GM12878 (cell line): ENCODE measurements at regions not wholly inside any gene's neighbourhood (a gene's known extent, or its start where the extent isn't known, plus 50 kb on each side); places are given as distances from the start of the nearest gene placed in this dataset.

Experiments
- ATAC-seq: fragments of 200-7000 bp; cut with Tn5 transposase; 3 replicates; pipeline ENCODE4 v1.9.1; 2020; ENCODE audit warnings: mild to moderate bottlenecking, moderate library complexity
- BruUV-seq: library from RNA; stranded (reverse); fragments of 400-500 nt; replicated peaks from 2 replicates; lab custom pipeline; 2021; lab: Mats Ljungman, UMichigan
- CTCF ChIA-PET: fragments of 300-600 bp; sonication (Branson Sonifier 250); formaldehyde crosslinking; extraction: SDS; loops from one replicate; lab custom pipeline; 2021; ENCODE audit warnings: inconsistent platforms; lab: Yijun Ruan, JAX
- POLR2A ChIA-PET: fragments of 350-600 bp; formaldehyde crosslinking; extraction: SDS; loops from one replicate; lab custom pipeline; 2021; ENCODE audit warnings: inconsistent platforms; lab: Charles Lee
- RAD21 ChIA-PET: fragments of 300-600 bp; sonication (Branson Sonifier 250); formaldehyde crosslinking; loops from one replicate; lab custom pipeline; 2023; ENCODE audit warnings: antibody characterized with exemption; ENCODE audit not compliant: unreplicated experiment; lab: Charles Lee
- SMC1A ChIA-PET: fragments of 300-600 bp; sonication (Branson Sonifier 250); formaldehyde crosslinking; loops from one replicate; lab custom pipeline; 2023; ENCODE audit not compliant: unreplicated experiment, uncharacterized antibody; lab: Charles Lee
- DNase-seq: peaks from one replicate; pipeline ENCODE4 v3.0.0-alpha.2; 2011; ENCODE audit warnings: low read depth, low spot score
- FAIRE-seq: peaks from 3 replicates; lab custom pipeline; 2011; peaks lifted over from hg19 to GRCh38; lab: Jason Lieb, UNC
- H2AFZ ChIP-seq: 2 replicates; pipeline ENCODE4 v1.6.0; 2011; ENCODE audit warnings: low read depth, low read length, control low read depth; ENCODE audit not compliant: control insufficient read depth
- H3K27ac ChIP-seq: 2 replicates; pipeline ENCODE4 v1.5.1; 2011; ENCODE audit warnings: control low read depth; ENCODE audit not compliant: control insufficient read depth, insufficient read depth
- H3K27me3 ChIP-seq, 2 experiments: replicated peaks in 1 of 2; 2 replicates each; pipeline versions ENCODE4 v1.6.0 to v1.6.1; 2011; ENCODE audit warnings: low read length in 1 of 2; ENCODE audit not compliant: control insufficient read depth in 2 of 2, insufficient read depth in 2 of 2
- H3K36me3 ChIP-seq, 2 experiments: 2 replicates each; pipeline ENCODE4 v1.5.1; 2011; ENCODE audit warnings: low read length in 1 of 2; ENCODE audit not compliant: control insufficient read depth in 2 of 2, insufficient read depth in 2 of 2
- H3K4me1 ChIP-seq: 2 replicates; pipeline ENCODE4 v1.6.1; 2011; ENCODE audit warnings: mild to moderate bottlenecking, low read length, moderate library complexity, mixed read lengths; ENCODE audit not compliant: control insufficient read depth, insufficient read depth
- H3K4me2 ChIP-seq: 2 replicates; pipeline ENCODE4 v1.6.0; 2011; ENCODE audit warnings: control low read depth; ENCODE audit not compliant: control insufficient read depth, insufficient read depth
- H3K4me3 ChIP-seq: fragments of 200-600 bp; sonication (generic); 2 replicates; pipeline ENCODE4 v1.5.1; 2016
- H3K79me2 ChIP-seq: 2 replicates; pipeline ENCODE4 v1.6.0; 2011; ENCODE audit warnings: low read length; ENCODE audit not compliant: control insufficient read depth, insufficient read depth
- H3K9ac ChIP-seq: 2 replicates; pipeline ENCODE4 v1.8.0; 2011; ENCODE audit warnings: low read length, control low read depth, mixed read lengths; ENCODE audit not compliant: control insufficient read depth, insufficient read depth
- H3K9me3 ChIP-seq: replicated peaks from 3 replicates; pipeline ENCODE4 v1.5.1; 2011; ENCODE audit warnings: mild to moderate bottlenecking, low read length; ENCODE audit not compliant: control insufficient read depth, insufficient read depth
- H4K20me1 ChIP-seq: 2 replicates; pipeline ENCODE4 v1.6.0; 2011; ENCODE audit not compliant: control insufficient read depth, insufficient read depth
- JUNB ChIP-seq: IDR thresholded peaks from 2 replicates; pipeline ENCODE4 v1.6.1; 2016; ENCODE audit warnings: antibody characterized with exemption, mild to moderate bottlenecking
- RB1 ChIP-seq: fragments of 450-650 bp; formaldehyde crosslinking; IDR thresholded peaks from 2 replicates; pipeline ENCODE4 v1.6.1; 2017; ENCODE audit warnings: mild to moderate bottlenecking, borderline replicate concordance
- SMAD1 ChIP-seq: fragments of 450-650 bp; IDR thresholded peaks from 2 replicates; pipeline ENCODE4 v1.6.1; 2018; ENCODE audit warnings: mild to moderate bottlenecking, low read depth; ENCODE audit not compliant: partially characterized antibody
- SUZ12 ChIP-seq: fragments of 200-600 bp; sonication (generic); IDR thresholded peaks from one replicate; pipeline ENCODE4 v1.6.1; 2018; ENCODE audit warnings: antibody characterized with exemption, mild to moderate bottlenecking; ENCODE audit not compliant: unreplicated experiment
- USF2 ChIP-seq: IDR thresholded peaks from 2 replicates; pipeline ENCODE4 v1.6.1; 2011; ENCODE audit warnings: low read depth, low read length, improper control_type of control experiment, borderline replicate concordance
- WGBS: methylation state at CpG from one replicate; pipeline ENCODE4 v1.1.6; 2016; ENCODE audit warnings: low lambda C conversion rate; ENCODE audit not compliant: insufficient replicate concordance, insufficient coverage; ENCODE audit errors: missing lambda C conversion rate; 5-methylcytosine and 5-hydroxymethylcytosine counted together
- in situ Hi-C: fragments of 300-500 bp; cut with MboI; formaldehyde crosslinking; loops from 9 replicates; pipeline ENCODE4 v1.14.3; 2018; ENCODE audit warnings: mixed read lengths
- intact Hi-C: fragments of 100-400 bp; cut with micrococcal nuclease; formaldehyde crosslinking; loops from one replicate; pipeline ENCODE4 v1.14.2; 2022; ENCODE audit not compliant: unreplicated experiment
- TF ChIP-seq, protein P1 (sequence below): fragments of 450-650 bp; IDR thresholded peaks from 2 replicates; pipeline ENCODE4 v1.6.1; 2017; ENCODE audit warnings: mild to moderate bottlenecking
- TF ChIP-seq, protein P2 (sequence below): fragments of 450-650 bp; IDR thresholded peaks from 2 replicates; pipeline ENCODE4 v1.6.1; 2014; ENCODE audit warnings: mild to moderate bottlenecking
- TF ChIP-seq, protein P3 (sequence below): fragments of 150-350 bp; IDR thresholded peaks from 2 replicates; pipeline ENCODE4 v1.6.1; 2014; ENCODE audit warnings: mild to moderate bottlenecking, low read depth, low read length

DNA sequence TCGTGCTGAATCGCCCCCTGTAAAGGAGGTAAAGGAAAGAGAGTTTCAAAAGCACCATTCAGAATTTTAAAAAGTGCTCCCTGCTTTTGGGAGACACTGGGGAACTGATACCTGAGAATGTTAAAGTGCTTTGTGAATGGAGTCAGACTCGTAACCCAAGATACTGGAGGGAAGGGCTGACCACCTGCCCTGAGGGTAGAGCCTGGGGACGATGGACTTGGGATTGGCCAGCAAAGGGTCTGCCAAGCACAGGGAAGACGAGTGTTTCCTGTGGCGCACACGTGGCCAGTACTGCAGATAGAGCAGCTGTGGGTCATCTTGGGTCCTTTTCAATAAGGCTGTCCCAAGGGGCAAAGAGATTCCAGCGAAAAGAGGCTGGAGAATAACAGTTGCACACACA, 1284.1 kb upstream of the AUTS2 start:
- ChIA-PET RAD21 (no interaction called here), SMC1A (no interaction called here), POLR2A (no interaction called here), CTCF (no interaction called here)
- no peak overlapping the region for H3K4me2 ChIP-seq
- no peak overlapping the region for H2AFZ ChIP-seq
- BruUV-seq, result no TSS peak
- no peaks in the 10 kb centered on the region for H3K4me1 ChIP-seq
- no peaks in the 10 kb centered on the region for H4K20me1 ChIP-seq
- intact Hi-C loops (no loop called here), in situ Hi-C loops (no loop called here)
- H3K36me3 ChIP-seq, result no peaks in the 10 kb centered on the region
- no peak overlapping the region for H3K4me3 ChIP-seq
- no peaks in the 10 kb centered on the region for H3K27me3 ChIP-seq
- FAIRE-seq (no peak), DNase-seq (no peak), ATAC-seq (no peak)
- no peaks in the 10 kb centered on the region for H3K79me2 ChIP-seq
- TF ChIP-seq USF2 (no peak), RB1 (no peak), JUNB (no peak), SUZ12 (no peak), SMAD1 (no peak)
- TF ChIP-seq, protein P1, sequence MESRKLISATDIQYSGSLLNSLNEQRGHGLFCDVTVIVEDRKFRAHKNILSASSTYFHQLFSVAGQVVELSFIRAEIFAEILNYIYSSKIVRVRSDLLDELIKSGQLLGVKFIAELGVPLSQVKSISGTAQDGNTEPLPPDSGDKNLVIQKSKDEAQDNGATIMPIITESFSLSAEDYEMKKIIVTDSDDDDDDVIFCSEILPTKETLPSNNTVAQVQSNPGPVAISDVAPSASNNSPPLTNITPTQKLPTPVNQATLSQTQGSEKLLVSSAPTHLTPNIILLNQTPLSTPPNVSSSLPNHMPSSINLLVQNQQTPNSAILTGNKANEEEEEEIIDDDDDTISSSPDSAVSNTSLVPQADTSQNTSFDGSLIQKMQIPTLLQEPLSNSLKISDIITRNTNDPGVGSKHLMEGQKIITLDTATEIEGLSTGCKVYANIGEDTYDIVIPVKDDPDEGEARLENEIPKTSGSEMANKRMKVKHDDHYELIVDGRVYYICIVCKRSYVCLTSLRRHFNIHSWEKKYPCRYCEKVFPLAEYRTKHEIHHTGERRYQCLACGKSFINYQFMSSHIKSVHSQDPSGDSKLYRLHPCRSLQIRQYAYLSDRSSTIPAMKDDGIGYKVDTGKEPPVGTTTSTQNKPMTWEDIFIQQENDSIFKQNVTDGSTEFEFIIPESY, result no peak
- TF ChIP-seq, protein P2, sequence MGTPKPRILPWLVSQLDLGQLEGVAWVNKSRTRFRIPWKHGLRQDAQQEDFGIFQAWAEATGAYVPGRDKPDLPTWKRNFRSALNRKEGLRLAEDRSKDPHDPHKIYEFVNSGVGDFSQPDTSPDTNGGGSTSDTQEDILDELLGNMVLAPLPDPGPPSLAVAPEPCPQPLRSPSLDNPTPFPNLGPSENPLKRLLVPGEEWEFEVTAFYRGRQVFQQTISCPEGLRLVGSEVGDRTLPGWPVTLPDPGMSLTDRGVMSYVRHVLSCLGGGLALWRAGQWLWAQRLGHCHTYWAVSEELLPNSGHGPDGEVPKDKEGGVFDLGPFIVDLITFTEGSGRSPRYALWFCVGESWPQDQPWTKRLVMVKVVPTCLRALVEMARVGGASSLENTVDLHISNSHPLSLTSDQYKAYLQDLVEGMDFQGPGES, result no peak
- TF ChIP-seq, protein P3, sequence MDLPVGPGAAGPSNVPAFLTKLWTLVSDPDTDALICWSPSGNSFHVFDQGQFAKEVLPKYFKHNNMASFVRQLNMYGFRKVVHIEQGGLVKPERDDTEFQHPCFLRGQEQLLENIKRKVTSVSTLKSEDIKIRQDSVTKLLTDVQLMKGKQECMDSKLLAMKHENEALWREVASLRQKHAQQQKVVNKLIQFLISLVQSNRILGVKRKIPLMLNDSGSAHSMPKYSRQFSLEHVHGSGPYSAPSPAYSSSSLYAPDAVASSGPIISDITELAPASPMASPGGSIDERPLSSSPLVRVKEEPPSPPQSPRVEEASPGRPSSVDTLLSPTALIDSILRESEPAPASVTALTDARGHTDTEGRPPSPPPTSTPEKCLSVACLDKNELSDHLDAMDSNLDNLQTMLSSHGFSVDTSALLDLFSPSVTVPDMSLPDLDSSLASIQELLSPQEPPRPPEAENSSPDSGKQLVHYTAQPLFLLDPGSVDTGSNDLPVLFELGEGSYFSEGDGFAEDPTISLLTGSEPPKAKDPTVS, result no peak
- 33% methylated on average over 8 of the region's 8 CpGs for WGBS
- H3K9ac ChIP-seq, result no peak overlapping the region
- H3K27ac ChIP-seq, result no peak overlapping the region
- H3K9me3 ChIP-seq, result no peaks in the 10 kb centered on the region
